ENCODE measurements at regions not wholly inside any gene's neighbourhood (a gene's known extent, or its start where the extent isn't known, plus 50 kb on each side); places are given as distances from the start of the nearest gene placed in this dataset.

- DNase-seq (ENCODE audit: extremely low spot score, unreplicated experiment) = no peak
- no peaks in the 10 kb centered on the region for H3K9me3 Mint-ChIP-seq (ENCODE audit: unreplicated experiment)
- H3K27ac Mint-ChIP-seq (ENCODE audit: unreplicated experiment) = peak overlapping the region; percentile 24
- H3K4me1 Mint-ChIP-seq (ENCODE audit: unreplicated experiment) = peaks cover 35% of the 10 kb centered on the region
- no peak for TF ChIP-seq CTCF (IDR thresholded peaks at IDR 0.05)
- peaks cover 8% of the 10 kb centered on the region for H3K27me3 Mint-ChIP-seq (ENCODE audit: unreplicated experiment)
- no peak overlapping the region for H3K4me3 Mint-ChIP-seq (ENCODE audit: unreplicated experiment)
- H3K36me3 Mint-ChIP-seq (ENCODE audit: unreplicated experiment) = no peaks in the 10 kb centered on the region
Observed at GRCh38 chr14:58697930-58698642, 60.3 kb downstream of the DACT1 start.

- Mint-ChIP-seq H3K36me3 (ENCODE audit: unreplicated experiment) (no peaks in the 10 kb centered on the region), H3K4me3 (ENCODE audit: unreplicated experiment) (no peak overlapping the region), H3K27ac (ENCODE audit: unreplicated experiment) (no peak overlapping the region), H3K27me3 (ENCODE audit: unreplicated experiment) (peaks cover 2% of the 10 kb centered on the region), H3K4me1 (ENCODE audit: unreplicated experiment) (peaks cover 41% of the 10 kb centered on the region), H3K9me3 (ENCODE audit: unreplicated experiment) (no peaks in the 10 kb centered on the region)
- no peak for TF ChIP-seq CTCF (IDR thresholded peaks at IDR 0.05)
- no peak for DNase-seq (ENCODE audit: extremely low spot score, unreplicated experiment)
Observed at GRCh38 chr14:58699681-58700205, 62.0 kb downstream of the DACT1 start.

- H3K4me3 Mint-ChIP-seq (ENCODE audit: unreplicated experiment) = no peak overlapping the region
- no peaks in the 10 kb centered on the region for H3K36me3 Mint-ChIP-seq (ENCODE audit: unreplicated experiment)
- no peak for DNase-seq (ENCODE audit: extremely low spot score, unreplicated experiment)
- H3K27me3 Mint-ChIP-seq (ENCODE audit: unreplicated experiment) = no peaks in the 10 kb centered on the region
- no peak for TF ChIP-seq CTCF (IDR thresholded peaks at IDR 0.05)
- no peaks in the 10 kb centered on the region for H3K9me3 Mint-ChIP-seq (ENCODE audit: unreplicated experiment)
- H3K4me1 Mint-ChIP-seq (ENCODE audit: unreplicated experiment) = peaks cover 50% of the 10 kb centered on the region
- no peak overlapping the region for H3K27ac Mint-ChIP-seq (ENCODE audit: unreplicated experiment)
Observed at GRCh38 chr14:58701156-58701555, 63.4 kb downstream of the DACT1 start.

DNA sequence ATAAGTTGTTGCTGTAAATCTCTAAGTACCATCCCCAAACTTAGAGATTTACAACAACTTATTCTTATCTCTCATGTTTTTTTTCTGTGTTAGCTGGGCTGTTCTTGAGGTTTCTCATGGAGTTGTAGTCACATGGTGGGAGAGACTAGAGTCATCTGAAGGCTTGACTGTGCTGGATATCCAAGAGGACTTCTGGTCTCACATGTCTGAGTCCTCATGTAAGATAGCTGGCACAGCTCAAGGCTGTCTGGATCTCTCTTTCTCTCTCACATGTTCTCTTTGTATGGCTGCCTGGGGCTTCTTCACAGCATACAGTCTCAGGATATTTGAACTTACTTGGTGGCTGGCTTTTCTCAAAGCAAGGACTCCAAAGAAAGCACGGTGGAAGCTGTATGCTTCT, 63.8 kb downstream of the DACT1 start:
- Mint-ChIP-seq H3K4me1 (ENCODE audit: unreplicated experiment) (peaks cover 50% of the 10 kb centered on the region), H3K9me3 (ENCODE audit: unreplicated experiment) (no peaks in the 10 kb centered on the region), H3K27me3 (ENCODE audit: unreplicated experiment) (no peaks in the 10 kb centered on the region), H3K27ac (ENCODE audit: unreplicated experiment) (no peak overlapping the region), H3K4me3 (ENCODE audit: unreplicated experiment) (no peak overlapping the region), H3K36me3 (ENCODE audit: unreplicated experiment) (no peaks in the 10 kb centered on the region)
- no peak for TF ChIP-seq CTCF (IDR thresholded peaks at IDR 0.05)
- no peak for DNase-seq (ENCODE audit: extremely low spot score, unreplicated experiment)

DNA sequence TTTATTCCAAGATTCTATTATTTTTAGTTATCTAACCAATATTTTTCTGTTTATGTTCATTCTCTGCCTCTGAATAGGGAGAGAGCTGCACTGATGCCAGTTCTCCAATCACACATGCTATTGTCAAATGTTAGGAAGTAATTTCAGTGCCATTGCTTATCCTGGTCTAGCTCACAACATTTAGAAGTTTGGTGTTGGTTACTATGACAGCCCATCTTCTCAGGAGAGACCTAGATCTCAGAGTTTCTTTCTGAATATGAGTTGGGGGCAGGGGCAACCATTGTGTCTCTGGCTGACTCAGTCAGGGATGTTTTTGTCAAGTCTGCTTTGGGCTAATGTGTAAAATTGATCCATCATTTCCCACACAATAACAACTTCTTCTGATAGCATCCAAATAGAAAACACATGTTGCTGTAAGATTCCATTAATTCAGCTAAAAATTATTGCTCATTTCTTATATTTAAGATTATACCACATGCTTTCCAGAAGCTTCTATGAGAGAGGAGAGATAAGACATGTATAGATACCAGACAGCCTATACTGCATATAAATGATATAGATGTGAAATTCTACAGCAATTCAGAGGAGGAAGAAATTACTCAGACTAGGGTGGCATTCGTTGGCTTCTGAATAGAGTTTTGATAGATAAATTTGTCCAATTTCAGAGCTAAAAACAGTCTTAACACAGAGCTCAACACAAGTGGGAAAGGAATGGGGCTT, 64.8 kb downstream of the DACT1 start:
- H3K36me3 Mint-ChIP-seq (ENCODE audit: unreplicated experiment) = no peaks in the 10 kb centered on the region
- H3K9me3 Mint-ChIP-seq (ENCODE audit: unreplicated experiment) = no peaks in the 10 kb centered on the region
- no peak overlapping the region for H3K4me3 Mint-ChIP-seq (ENCODE audit: unreplicated experiment)
- no peak overlapping the region for H3K27ac Mint-ChIP-seq (ENCODE audit: unreplicated experiment)
- H3K27me3 Mint-ChIP-seq (ENCODE audit: unreplicated experiment) = no peaks in the 10 kb centered on the region
- TF ChIP-seq CTCF (IDR thresholded peaks at IDR 0.05) = no peak
- DNase-seq (ENCODE audit: extremely low spot score, unreplicated experiment) = no peak
- H3K4me1 Mint-ChIP-seq (ENCODE audit: unreplicated experiment) = peaks cover 46% of the 10 kb centered on the region

All from osteocyte (in vitro differentiated cells).